ENCODE measurements at regions not wholly inside any gene's neighbourhood (a gene's known extent, or its start where the extent isn't known, plus 50 kb on each side); places are given as distances from the start of the nearest gene placed in this dataset.
"Not testable (repeated sequence)": the region's sequence is repeated elsewhere in the genome, so short reads cannot be mapped to it uniquely, and the experiment has no call there.

DNA sequence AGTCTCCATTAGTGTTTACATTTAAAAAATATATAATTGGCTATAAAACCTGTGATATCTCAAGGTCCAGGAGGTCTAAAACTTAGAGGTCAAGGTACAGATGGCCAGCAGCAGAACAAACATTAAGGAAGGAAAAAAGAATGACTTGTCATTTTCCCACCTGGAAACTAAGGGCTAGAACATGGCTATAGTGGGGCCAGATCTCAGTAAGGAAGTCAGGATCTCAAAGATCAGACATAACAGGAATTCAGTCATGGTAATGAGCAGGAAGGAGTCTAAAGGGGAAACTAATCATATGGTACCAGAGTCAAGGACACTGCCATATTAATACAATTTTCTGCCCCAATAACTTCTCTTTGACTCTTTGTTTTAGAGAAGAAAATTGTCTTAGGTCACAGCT lies 1018.8 kb downstream of the PLA2G4A start:
- no peak for ATAC-seq

GRCh38 chr1:187848321-187848720 lies 1019.6 kb downstream of the PLA2G4A start:
- no peak for TF ChIP-seq ZNF8 (CRISPR knock-in tag; IDR thresholded peaks at IDR 0.05)
- no peak for TF ChIP-seq ZC3H10 (CRISPR knock-in tag; IDR thresholded peaks at IDR 0.05)
- no peak for TF ChIP-seq PATZ1 (CRISPR knock-in tag; IDR thresholded peaks at IDR 0.05; ENCODE audit: borderline replicate concordance)
- TF ChIP-seq, protein P1, sequence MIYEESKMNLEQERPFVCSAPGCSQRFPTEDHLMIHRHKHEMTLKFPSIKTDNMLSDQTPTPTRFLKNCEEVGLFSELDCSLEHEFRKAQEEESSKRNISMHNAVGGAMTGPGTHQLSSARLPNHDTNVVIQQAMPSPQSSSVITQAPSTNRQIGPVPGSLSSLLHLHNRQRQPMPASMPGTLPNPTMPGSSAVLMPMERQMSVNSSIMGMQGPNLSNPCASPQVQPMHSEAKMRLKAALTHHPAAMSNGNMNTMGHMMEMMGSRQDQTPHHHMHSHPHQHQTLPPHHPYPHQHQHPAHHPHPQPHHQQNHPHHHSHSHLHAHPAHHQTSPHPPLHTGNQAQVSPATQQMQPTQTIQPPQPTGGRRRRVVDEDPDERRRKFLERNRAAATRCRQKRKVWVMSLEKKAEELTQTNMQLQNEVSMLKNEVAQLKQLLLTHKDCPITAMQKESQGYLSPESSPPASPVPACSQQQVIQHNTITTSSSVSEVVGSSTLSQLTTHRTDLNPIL (CRISPR knock-in tag; IDR thresholded peaks at IDR 0.05; ENCODE audit: low read depth) = no peak
- TF ChIP-seq ARNTL (CRISPR knock-in tag; IDR thresholded peaks at IDR 0.05; ENCODE audit: borderline replicate concordance, low read depth) = no peak
- TF ChIP-seq, protein P2, sequence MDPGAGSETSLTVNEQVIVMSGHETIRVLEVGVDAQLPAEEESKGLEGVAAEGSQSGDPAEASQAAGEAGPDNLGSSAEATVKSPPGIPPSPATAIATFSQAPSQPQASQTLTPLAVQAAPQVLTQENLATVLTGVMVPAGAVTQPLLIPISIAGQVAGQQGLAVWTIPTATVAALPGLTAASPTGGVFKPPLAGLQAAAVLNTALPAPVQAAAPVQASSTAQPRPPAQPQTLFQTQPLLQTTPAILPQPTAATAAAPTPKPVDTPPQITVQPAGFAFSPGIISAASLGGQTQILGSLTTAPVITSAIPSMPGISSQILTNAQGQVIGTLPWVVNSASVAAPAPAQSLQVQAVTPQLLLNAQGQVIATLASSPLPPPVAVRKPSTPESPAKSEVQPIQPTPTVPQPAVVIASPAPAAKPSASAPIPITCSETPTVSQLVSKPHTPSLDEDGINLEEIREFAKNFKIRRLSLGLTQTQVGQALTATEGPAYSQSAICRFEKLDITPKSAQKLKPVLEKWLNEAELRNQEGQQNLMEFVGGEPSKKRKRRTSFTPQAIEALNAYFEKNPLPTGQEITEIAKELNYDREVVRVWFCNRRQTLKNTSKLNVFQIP (CRISPR knock-in tag; IDR thresholded peaks at IDR 0.05; ENCODE audit: borderline replicate concordance, low read depth) = no peak
- TF ChIP-seq BACH2 (CRISPR knock-in tag; IDR thresholded peaks at IDR 0.05; ENCODE audit: borderline replicate concordance) = no peak
- TF ChIP-seq ISL1 (CRISPR knock-in tag; IDR thresholded peaks at IDR 0.05) = no peak
- TF ChIP-seq, protein P3, sequence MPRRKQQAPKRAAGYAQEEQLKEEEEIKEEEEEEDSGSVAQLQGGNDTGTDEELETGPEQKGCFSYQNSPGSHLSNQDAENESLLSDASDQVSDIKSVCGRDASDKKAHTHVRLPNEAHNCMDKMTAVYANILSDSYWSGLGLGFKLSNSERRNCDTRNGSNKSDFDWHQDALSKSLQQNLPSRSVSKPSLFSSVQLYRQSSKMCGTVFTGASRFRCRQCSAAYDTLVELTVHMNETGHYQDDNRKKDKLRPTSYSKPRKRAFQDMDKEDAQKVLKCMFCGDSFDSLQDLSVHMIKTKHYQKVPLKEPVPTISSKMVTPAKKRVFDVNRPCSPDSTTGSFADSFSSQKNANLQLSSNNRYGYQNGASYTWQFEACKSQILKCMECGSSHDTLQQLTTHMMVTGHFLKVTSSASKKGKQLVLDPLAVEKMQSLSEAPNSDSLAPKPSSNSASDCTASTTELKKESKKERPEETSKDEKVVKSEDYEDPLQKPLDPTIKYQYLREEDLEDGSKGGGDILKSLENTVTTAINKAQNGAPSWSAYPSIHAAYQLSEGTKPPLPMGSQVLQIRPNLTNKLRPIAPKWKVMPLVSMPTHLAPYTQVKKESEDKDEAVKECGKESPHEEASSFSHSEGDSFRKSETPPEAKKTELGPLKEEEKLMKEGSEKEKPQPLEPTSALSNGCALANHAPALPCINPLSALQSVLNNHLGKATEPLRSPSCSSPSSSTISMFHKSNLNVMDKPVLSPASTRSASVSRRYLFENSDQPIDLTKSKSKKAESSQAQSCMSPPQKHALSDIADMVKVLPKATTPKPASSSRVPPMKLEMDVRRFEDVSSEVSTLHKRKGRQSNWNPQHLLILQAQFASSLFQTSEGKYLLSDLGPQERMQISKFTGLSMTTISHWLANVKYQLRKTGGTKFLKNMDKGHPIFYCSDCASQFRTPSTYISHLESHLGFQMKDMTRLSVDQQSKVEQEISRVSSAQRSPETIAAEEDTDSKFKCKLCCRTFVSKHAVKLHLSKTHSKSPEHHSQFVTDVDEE (CRISPR knock-in tag; IDR thresholded peaks at IDR 0.05) = no peak
- TF ChIP-seq OSR1 (CRISPR knock-in tag; IDR thresholded peaks at IDR 0.05) = no peak
- no peak for TF ChIP-seq PPARA (CRISPR knock-in tag; IDR thresholded peaks at IDR 0.05; ENCODE audit: borderline replicate concordance)
- TF ChIP-seq CSDC2 (CRISPR knock-in tag; IDR thresholded peaks at IDR 0.05) = no peak
- TF ChIP-seq TCF4 (CRISPR knock-in tag; IDR thresholded peaks at IDR 0.05; ENCODE audit: borderline replicate concordance) = no peak
- TF ChIP-seq ZNF565 (CRISPR knock-in tag; conservative IDR thresholded peaks at IDR 0.05; ENCODE audit: low read depth) = no peak
- no peak for TF ChIP-seq SNAI2 (CRISPR knock-in tag; IDR thresholded peaks at IDR 0.05)
- TF ChIP-seq, protein P4, sequence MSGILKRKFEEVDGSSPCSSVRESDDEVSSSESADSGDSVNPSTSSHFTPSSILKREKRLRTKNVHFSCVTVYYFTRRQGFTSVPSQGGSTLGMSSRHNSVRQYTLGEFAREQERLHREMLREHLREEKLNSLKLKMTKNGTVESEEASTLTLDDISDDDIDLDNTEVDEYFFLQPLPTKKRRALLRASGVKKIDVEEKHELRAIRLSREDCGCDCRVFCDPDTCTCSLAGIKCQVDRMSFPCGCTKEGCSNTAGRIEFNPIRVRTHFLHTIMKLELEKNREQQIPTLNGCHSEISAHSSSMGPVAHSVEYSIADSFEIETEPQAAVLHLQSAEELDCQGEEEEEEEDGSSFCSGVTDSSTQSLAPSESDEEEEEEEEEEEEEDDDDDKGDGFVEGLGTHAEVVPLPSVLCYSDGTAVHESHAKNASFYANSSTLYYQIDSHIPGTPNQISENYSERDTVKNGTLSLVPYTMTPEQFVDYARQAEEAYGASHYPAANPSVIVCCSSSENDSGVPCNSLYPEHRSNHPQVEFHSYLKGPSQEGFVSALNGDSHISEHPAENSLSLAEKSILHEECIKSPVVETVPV (CRISPR knock-in tag; IDR thresholded peaks at IDR 0.05) = no peak
- no peak for TF ChIP-seq ZNF70 (CRISPR knock-in tag; IDR thresholded peaks at IDR 0.05)
- TF ChIP-seq TOX (CRISPR knock-in tag; IDR thresholded peaks at IDR 0.05; ENCODE audit: borderline replicate concordance) = no peak
- no peak for ATAC-seq

More for the DNA sequence above, 1018.8 kb downstream of the PLA2G4A start:
- TF ChIP-seq PPARA (CRISPR knock-in tag; IDR thresholded peaks at IDR 0.05; ENCODE audit: borderline replicate concordance) = no peak
- TF ChIP-seq ESRRG (CRISPR knock-in tag; IDR thresholded peaks at IDR 0.05) = no peak
- TF ChIP-seq, protein P4 (CRISPR knock-in tag; IDR thresholded peaks at IDR 0.05) = no peak
- no peak for TF ChIP-seq ZC3H10 (CRISPR knock-in tag; IDR thresholded peaks at IDR 0.05)
- TF ChIP-seq PATZ1 (CRISPR knock-in tag; IDR thresholded peaks at IDR 0.05; ENCODE audit: borderline replicate concordance) = no peak
- TF ChIP-seq SNAI2 (CRISPR knock-in tag; IDR thresholded peaks at IDR 0.05) = no peak
- TF ChIP-seq ZFP30 (CRISPR knock-in tag; IDR thresholded peaks at IDR 0.05) = no peak
- TF ChIP-seq BACH2 (CRISPR knock-in tag; IDR thresholded peaks at IDR 0.05; ENCODE audit: borderline replicate concordance) = no peak
- TF ChIP-seq ZNF8 (CRISPR knock-in tag; IDR thresholded peaks at IDR 0.05) = no peak
- TF ChIP-seq, protein P2 (CRISPR knock-in tag; IDR thresholded peaks at IDR 0.05; ENCODE audit: borderline replicate concordance, low read depth) = no peak
- no peak for TF ChIP-seq OSR1 (CRISPR knock-in tag; IDR thresholded peaks at IDR 0.05)
- TF ChIP-seq CSDC2 (CRISPR knock-in tag; IDR thresholded peaks at IDR 0.05) = no peak
- TF ChIP-seq ZNF70 (CRISPR knock-in tag; IDR thresholded peaks at IDR 0.05) = no peak
- no peak for TF ChIP-seq ISL1 (CRISPR knock-in tag; IDR thresholded peaks at IDR 0.05)

- not testable (repeated sequence) for ATAC-seq
These were observed 1021.4 kb downstream of the PLA2G4A start for GRCh38 chr1:187850146-187850545.

Data from SK-N-SH treated with all-trans-retinoic acid at 6 μM for 48 hours (cell line).